ENCODE measurements at regions not wholly inside any gene's neighbourhood (a gene's known extent, or its start where the extent isn't known, plus 50 kb on each side); places are given as distances from the start of the nearest gene placed in this dataset.

- DNase-seq (no peak), ATAC-seq (no peak)
- Histone ChIP-seq H3K4me3 (no peak overlapping the region), H3K9me3 (no peaks in the 10 kb centered on the region), H3K27ac (no peak overlapping the region), H3K36me3 (no peaks in the 10 kb centered on the region), H3K4me1 (no peaks in the 10 kb centered on the region), H3K27me3 (peaks cover 22% of the 10 kb centered on the region)
- no peak for TF ChIP-seq CTCF (IDR thresholded peaks at IDR 0.05)
- intact Hi-C loops (cut with DNase I) = no loop called here
Observed at GRCh38 chr22:22352371-22352999, 107.9 kb downstream of the VPREB1 start.

GRCh38 chr22:22355096-22355834, 110.7 kb downstream of the VPREB1 start:
- Histone ChIP-seq H3K36me3 (no peaks in the 10 kb centered on the region), H3K4me1 (no peaks in the 10 kb centered on the region), H3K27ac (no peak overlapping the region), H3K9me3 (no peaks in the 10 kb centered on the region), H3K4me3 (no peak overlapping the region), H3K27me3 (peaks cover 15% of the 10 kb centered on the region)
- DNase-seq (no peak), ATAC-seq (no peak)
- no peak for TF ChIP-seq CTCF (IDR thresholded peaks at IDR 0.05)
- intact Hi-C loops (cut with DNase I) = no loop called here

GRCh38 chr22:22357024-22357883, 112.7 kb downstream of the VPREB1 start:
- Histone ChIP-seq H3K27me3 (peaks cover 18% of the 10 kb centered on the region), H3K9me3 (no peaks in the 10 kb centered on the region), H3K4me1 (no peaks in the 10 kb centered on the region), H3K36me3 (no peaks in the 10 kb centered on the region), H3K4me3 (no peak overlapping the region), H3K27ac (no peak overlapping the region)
- intact Hi-C loops (cut with DNase I) = no loop called here
- ATAC-seq (peak; percentile 95), DNase-seq (peak; percentile 80)
- TF ChIP-seq CTCF (IDR thresholded peaks at IDR 0.05) = peak; percentile 60

GRCh38 chr22:22358152-22358551, 113.6 kb downstream of the VPREB1 start:
- ATAC-seq (no peak), DNase-seq (no peak)
- H3K4me3 ChIP-seq = no peak overlapping the region
- intact Hi-C loops (cut with DNase I) = no loop called here
- no peaks in the 10 kb centered on the region for H3K36me3 ChIP-seq
- no peaks in the 10 kb centered on the region for H3K9me3 ChIP-seq
- peaks cover 18% of the 10 kb centered on the region for H3K27me3 ChIP-seq
- H3K4me1 ChIP-seq = no peaks in the 10 kb centered on the region
- no peak for TF ChIP-seq CTCF (IDR thresholded peaks at IDR 0.05)
- H3K27ac ChIP-seq = no peak overlapping the region

- no peaks in the 10 kb centered on the region for H3K36me3 ChIP-seq
- no peak overlapping the region for H3K27ac ChIP-seq
- H3K4me3 ChIP-seq = no peak overlapping the region
- DNase-seq = no peak
- H3K9me3 ChIP-seq = no peaks in the 10 kb centered on the region
- intact Hi-C loops (cut with DNase I) = no loop called here
- ATAC-seq = no peak
- TF ChIP-seq CTCF (IDR thresholded peaks at IDR 0.05) = no peak
- no peaks in the 10 kb centered on the region for H3K4me1 ChIP-seq
- peaks cover 18% of the 10 kb centered on the region for H3K27me3 ChIP-seq
Observed at GRCh38 chr22:22358686-22359085, 114.1 kb downstream of the VPREB1 start.

Measured in upper lobe of right lung (tissue), 1 donor.